ENCODE measurements at regions not wholly inside any gene's neighbourhood (a gene's known extent, or its start where the extent isn't known, plus 50 kb on each side); places are given as distances from the start of the nearest gene placed in this dataset.

DNA sequence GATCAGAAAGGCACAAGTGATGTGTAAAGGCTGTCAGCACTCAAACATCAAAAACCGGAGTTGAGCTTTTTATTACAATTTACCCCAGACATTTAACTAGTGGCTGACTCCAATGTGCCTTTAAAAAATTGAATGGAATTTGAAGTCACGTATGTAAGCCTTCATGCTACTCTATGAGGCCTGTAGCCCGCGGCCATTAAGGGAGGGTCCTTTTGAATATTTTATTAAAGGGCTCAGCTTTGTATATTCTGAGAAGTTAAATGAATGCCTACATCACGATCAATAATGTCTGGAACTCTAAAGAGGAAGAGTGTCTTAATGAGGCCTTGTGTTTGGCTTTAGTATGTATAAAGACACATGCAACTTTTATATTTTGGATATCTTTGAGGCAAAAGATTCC lies 916.6 kb upstream of the CELF2 start:
- TF ChIP-seq, protein P1, sequence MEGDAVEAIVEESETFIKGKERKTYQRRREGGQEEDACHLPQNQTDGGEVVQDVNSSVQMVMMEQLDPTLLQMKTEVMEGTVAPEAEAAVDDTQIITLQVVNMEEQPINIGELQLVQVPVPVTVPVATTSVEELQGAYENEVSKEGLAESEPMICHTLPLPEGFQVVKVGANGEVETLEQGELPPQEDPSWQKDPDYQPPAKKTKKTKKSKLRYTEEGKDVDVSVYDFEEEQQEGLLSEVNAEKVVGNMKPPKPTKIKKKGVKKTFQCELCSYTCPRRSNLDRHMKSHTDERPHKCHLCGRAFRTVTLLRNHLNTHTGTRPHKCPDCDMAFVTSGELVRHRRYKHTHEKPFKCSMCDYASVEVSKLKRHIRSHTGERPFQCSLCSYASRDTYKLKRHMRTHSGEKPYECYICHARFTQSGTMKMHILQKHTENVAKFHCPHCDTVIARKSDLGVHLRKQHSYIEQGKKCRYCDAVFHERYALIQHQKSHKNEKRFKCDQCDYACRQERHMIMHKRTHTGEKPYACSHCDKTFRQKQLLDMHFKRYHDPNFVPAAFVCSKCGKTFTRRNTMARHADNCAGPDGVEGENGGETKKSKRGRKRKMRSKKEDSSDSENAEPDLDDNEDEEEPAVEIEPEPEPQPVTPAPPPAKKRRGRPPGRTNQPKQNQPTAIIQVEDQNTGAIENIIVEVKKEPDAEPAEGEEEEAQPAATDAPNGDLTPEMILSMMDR (conservative IDR thresholded peaks at IDR 0.05) = no peak
- TF ChIP-seq EZH2 (IDR thresholded peaks at IDR 0.05; ENCODE audit: low read depth) = no peak
